Kidney capillary endothelial cell (primary cell): ENCODE measurements at regions not wholly inside any gene's neighbourhood (a gene's known extent, or its start where the extent isn't known, plus 50 kb on each side); places are given as distances from the start of the nearest gene placed in this dataset.

Experiments used
- DNase-seq: peaks from one replicate; pipeline ENCODE4 v3.0.0-alpha.2; 2018; ENCODE audit warnings: low spot score

DNA sequence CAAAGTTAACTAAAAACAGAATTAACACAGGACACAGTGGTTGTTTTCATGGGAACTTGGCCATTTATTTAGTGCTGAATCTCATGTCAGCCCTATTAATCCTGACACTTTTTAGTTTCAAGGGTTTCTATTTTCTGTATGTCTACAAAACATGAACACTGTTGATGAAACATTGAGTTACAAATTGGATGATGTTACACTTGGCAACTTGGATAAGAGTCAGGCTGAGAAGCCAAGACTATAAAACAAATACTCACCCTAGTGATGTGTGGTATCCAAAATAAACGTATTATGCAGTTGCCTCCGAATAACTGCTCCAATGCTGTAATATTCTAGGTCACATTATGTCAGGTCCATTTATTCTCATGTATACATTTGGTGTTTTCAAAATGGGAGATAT, 349.6 kb downstream of the ZIC1 start:
- DNase-seq: no peak

DNA sequence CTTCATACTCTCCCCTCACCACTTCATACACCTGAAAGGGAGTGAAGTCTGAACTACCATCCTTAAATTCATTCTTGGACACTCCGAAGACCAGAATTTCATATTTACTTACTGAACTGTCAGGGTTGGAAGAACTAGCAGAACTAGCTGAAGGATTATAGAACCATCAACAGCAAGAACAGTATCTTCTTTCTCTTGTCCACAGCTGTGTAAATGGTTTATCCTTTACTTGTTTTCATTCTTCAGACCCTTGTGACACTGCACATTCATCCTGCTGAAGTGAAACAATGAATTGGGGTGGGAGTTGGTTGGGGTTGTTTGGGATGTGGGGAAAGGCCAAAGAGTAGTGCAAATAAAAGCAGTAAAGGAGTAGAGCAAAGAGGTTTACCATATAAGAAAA, 350.9 kb downstream of the ZIC1 start:
- no peak for DNase-seq

DNA sequence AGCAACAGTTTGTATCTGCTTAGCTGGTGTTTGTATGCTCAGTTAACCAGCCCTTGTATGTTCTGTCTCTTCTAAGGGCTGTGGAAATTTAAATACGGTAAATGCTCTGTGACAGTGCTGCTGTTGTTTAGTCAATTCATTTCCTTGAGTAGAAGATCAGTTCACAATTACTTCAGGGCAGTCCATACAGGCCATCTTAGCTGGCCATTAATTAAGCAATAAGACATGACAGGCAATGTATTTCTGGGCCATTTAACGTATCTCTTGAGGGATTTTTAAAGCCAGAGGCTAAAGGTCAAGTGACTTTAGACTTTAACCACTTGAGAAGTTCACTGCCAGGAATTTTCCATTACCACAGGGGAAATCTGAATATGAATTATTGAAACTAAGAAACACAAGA, 351.8 kb downstream of the ZIC1 start:
- no peak for DNase-seq

DNA sequence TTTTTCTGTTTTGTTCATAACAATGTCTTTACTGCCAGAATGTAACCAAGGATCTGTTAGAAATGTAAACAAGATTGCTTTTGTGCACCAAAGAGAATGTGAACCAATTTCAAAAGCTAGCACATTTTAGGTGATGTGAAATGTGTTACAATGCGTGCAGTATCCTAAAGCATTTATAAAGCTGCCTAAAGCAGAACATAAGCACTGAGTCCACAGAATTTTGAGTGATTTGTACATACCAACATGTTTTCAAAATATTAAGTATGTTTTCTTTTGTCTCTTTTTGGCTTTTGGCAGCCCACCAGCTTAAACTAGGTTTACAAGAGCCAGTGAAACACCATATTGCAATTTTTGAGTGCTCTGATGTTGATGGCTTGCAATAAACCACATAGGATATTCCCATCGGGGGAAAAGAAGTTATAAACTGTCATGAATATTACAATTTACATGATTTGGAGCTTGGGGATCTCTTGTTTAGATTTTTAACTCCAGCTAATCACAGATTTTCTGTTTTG, 364.0 kb downstream of the ZIC1 start:
- DNase-seq: no peak

DNA sequence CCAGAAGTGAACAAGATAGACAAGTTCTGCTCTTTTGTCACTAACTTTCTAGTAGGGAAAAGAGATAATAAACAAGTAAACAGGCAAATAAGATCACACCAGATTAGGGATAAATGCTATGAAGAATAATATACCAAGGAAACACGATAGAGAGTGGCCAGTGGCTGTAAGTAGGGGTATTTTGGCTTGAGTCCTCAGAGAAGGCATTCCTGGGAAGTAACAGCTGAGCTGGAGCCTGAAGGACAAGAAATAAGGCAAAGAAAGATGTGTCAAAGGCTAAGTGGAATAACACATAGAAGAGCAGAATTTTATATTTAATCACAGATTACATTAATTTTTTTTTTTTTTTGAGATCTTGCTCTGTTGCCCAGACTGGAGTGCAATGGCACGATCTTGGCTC, 366.2 kb downstream of the ZIC1 start:
- no peak for DNase-seq

DNA sequence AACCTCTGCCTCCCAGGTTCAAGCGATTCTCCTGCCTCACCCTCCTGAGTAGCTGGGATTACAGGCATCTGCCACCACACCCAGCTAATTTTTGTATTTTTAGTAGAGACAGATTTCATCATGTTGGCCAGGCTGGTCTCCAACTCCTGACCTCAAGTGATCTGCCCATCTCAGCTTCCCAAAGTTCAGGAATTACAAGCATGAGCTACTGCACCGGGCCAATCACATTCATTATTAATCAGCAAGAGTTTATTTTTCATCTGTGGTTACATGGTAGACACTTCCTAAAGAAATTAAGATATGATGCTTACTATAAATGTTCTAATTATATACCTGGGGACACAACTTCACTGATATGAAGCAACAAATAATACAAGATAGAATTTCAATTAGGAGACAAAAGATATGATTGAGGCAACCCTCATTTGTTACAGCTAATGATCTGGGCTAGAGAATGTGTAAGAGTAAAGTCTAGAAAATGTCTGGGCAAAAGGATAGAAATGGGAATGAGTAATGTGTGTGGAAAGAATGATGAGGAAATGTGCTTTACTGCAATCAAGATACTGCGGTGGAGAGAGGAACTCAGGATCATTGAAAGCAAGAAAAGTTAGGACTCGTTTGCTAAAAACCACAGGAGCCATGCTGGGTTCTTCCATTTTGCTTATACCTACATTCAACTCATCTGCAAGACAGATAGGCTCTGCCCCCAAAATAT, 366.8 kb downstream of the ZIC1 start:
- no peak for DNase-seq

DNA sequence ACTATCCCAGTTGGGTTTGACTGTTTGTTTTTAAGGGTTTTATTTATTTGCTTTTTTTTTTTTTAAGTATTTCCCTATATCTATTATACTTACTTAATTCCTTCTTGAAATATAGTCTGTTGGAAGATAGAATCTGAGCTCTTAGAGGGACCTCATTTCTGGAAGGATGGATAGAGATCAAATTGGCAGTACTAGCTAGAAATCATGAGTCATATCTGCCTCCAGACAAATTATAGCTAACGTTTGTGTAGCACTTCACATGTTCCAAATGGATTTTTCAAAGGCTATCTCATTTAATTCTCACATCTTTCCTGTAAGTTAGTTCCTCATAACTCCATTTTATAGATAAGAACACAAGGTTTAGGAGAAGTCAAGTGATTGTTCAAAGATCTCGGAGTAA, 384.7 kb downstream of the ZIC1 start:
- no peak for DNase-seq

DNA sequence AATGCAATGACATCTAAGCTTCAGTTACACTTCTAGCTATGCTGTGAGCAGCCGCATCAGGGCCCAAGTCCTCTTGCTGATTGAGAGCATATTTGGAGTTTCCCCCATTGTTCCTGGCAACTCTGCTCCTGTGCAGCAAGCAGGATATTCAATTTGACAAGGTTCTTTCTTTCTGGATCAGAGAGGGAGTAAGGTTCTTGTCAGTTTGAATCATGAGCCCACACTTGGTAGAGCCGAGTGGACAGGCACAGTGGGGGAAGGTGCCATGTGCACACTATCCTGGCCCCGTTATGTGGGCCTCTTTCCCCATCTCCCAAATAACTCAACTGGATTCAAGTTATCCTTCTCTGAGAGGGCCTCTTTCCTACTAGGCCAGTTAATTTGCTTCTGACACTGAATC, 385.4 kb downstream of the ZIC1 start:
- no peak for DNase-seq

DNA sequence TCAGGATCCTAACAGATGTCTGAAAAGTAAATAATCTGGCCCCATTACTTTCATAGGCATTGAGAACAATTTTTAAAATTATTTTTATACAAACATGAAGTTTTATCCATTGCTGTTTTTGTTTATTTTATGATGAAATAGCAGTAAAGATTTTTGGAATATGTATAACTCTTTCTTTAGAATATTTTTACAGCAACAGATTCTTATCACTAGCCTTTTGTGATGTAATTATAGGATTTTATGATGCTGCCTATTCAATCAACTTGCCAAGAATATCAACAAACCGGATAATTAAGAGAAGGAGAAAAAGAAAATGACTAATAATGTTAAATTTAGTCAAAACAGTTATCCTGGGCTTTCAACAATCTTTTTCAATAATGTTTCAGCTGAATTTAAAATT, 386.3 kb downstream of the ZIC1 start:
- no peak for DNase-seq

DNA sequence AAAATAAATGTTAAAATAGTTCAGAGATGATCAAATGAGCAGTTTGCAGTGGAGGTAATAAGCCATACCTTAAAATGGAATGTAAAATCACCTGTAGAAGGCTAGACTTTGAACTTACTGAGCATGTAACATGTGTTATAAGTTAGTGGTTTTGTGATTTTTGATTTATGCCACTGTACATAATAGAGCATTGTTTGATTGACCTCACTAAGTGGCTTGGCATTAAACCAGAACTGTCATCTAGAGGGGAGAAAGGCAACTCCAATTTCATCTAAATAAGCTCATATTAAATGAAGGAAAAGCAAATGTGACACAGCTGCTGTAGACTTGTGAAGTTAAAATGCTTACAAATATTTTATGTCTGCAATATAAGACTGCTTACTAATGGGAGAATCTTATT, 387.9 kb downstream of the ZIC1 start:
- no peak for DNase-seq

DNA sequence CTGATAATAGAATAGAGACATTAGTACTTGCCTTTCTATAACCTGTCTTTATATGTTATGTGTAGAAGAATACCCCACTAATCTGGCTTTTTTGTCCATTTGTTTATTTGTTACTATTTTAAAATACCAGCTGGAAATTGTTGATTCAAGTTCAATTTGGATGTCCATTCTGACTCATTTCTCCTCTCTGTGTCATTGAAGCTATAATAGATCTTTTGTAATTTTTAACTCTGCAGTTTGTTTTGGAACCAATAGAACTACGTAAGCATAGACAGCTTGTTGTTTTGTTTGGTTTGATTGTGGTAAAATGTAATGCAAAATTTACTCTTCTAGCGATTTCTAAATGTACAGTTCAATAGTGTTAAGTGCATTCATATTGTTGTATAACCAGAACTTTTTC, 390.4 kb downstream of the ZIC1 start:
- no peak for DNase-seq

DNA sequence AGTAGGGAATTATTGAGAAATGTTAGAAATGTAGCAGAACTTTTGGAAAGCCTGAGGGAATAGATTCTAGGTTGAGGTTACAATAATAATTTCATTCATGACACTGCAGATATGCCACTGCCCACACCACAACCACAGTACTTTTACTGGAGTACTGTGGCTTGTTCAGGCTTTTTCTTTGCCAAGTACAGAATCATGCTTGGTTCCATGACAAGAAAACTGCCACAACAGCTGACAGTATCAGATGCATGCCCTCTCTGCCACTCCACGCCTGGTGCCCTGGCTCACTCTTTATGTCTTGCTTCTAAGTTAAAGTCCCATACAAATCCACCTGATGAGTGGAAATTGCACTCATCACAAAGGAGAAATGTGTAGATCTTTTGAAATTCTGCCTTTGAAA, 398.6 kb downstream of the ZIC1 start:
- no peak for DNase-seq

DNA sequence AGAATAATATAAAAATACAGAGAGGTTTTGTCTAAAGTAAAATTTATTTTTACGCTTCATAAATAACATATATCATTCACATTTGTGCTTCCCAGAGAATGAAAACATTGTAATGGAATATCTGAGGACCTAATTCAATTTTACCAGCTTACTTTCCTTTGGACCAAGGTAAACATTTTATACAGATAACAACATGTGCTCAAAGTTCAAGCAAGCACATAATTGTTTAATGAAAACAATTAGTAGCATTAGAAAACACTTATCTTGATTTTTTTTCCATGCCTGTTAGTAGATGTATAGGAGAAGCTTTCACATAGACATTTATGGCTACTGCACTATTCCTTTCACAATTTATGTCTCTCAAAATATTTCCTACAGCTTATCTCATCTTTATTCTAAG, 400.0 kb downstream of the ZIC1 start:
- no peak for DNase-seq

DNA sequence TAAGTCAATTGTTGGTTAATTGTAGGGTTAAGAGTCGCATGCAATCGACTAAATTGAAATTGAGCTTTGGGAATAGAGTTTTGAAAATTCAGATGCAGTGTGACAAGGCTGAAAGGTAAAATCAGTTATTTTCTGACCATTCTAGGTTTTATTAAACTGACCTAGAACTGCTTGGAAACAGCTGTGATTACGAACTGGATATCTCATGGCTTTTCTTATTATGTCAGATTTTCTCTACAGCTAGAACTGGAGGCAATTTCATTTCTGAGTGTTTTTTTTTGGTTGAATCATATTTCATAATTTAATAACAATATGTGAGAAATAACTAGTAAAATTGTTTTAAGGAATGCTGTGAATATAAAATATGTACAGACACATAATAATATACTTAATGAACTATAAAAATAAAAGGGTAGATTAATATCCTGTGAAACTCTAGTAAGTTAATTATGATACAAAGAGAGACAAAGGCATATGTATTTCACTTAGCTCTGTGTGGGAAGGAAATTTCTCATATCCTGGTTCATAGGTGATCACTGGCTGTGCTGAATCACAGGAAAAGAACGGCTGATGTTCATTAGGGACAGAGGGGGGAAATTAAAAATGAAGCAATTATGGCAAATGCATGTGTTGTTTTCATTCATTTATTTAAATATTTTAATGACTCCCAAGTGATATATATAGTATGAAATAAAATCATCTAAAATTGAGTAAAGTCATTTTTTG, 403.2 kb downstream of the ZIC1 start:
- DNase-seq: peak; percentile 87

DNA sequence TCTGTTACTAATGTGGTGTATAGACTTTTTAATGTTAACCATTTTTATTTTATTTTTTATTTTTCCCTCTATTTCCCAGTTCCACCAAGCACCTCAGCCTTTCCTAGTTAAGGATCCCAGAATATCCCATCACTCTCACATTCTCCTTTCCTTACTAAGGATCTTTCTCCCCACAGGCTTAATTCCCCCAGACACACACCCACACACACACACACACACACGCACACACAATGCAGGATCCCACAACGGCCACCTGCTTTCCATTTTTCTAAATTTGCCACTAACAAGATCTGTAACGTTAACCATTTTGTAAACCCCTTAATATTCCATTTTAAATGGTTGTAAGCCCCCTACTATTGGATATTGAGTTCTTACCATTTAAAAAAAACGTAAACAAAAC, 404.1 kb downstream of the ZIC1 start:
- no peak for DNase-seq

DNA sequence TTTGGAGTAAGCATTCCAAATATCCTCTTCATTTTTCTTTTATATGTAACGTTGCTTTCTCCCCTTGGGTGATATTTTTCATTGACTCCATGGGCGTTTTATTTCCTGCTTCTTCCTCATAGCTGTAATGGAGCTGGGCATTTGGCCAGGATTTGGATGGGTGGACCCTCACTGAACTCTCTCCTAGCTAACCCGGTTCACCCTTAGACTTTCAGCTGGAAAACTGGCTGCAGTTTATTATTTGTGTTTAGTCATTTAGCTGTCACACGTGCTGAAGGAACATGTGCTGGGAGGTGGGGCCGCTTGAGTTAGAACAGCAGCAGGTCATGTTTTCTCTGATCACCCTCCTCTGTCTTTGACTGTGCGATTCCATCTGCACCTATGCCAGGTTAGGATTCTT, 407.6 kb downstream of the ZIC1 start:
- peak; percentile 48 for DNase-seq

DNA sequence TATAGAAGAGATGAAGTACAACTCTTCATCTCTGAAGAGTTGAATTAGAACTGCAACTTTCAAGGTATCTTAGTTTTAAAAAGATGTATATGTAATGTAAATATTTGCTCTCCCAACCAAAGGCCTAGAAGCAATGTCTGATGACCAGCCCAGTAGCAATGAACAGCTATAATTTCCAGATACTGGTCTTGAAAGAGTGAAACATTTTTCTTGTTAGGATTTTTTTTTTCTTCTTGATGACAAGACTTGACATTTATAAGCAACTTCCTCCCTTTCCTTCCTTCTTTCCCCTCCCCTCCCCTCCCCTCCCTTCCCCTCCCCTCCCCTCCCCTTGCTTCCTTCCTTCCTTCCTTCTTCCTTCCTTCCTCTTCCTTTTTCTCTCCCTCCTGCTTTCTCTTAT, 423.4 kb downstream of the ZIC1 start:
- DNase-seq: no peak

DNA sequence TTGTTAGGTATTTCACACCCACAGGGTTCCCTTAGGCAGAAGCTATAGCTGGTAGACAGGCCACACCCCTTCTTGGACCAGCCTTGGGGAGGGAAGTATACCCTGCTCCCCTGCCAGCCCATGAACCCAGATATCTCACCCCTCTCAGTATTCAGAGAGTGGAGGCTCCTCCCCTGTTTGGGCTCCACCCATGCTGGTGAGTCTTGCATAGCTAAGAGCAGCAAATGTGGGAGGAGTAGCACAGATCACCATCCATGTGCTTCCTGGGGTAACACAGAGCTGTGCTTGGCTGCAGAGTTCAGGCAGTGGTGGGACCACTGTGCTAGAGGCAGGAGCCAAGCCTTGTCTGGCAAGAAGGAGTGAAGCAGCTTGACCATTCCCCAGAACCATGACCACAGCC, 427.2 kb downstream of the ZIC1 start:
- DNase-seq: no peak

DNA sequence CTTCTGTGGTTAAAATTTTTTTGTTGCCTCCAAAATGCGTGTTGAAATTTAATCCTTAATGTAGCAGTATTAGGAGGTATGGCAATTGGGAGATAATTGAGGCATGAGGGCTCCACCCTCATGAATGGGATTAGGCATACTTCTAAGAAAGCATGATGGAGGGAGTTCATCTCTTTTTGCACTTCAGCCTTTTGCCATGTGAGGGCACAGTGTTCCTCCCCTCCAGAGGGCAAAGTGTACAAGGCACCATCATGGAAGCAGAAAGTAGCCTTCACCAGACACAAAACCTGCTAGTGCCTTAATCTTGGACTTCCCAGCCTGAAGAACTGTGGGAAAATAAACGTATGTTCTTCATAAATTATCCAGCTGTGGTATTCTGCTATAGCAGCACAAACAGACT, 429.5 kb downstream of the ZIC1 start:
- no peak for DNase-seq

DNA sequence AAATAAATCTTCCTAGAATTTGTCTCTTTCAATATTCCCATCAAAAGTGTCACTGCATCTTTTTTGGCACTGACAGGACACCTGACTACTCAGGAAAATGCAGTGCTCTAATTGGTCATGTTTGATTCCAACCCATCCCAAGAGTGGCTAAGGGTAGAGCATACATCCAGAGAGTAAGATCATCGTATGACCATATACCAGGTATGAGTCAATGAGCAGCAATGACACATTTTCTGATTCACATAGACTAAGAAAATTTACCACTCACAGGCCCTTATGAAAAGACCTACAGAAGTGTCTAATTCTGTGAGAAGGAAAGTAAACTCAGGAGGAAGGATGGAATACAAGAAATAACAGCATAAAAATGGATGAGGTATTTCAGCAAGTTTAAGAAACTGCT, 434.2 kb downstream of the ZIC1 start:
- DNase-seq: no peak

DNA sequence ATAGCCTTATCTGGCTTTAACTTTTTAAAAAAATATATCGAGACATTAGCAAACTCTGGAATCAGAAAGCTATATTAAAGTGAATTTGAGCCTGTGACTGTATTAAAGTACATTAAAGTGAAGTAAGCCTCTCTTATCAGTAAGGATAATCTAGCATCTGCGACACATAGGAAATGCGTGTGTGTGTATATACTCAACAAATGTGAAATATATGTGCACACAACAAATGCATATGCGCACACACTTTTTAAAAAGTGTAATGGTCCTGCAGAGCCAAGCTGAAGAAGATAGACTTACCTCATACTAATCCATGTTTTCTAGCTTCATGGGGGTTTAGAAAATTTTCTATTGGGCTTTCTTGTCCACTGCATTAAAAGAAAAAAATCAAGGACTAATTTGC, 437.1 kb downstream of the ZIC1 start:
- no peak for DNase-seq

DNA sequence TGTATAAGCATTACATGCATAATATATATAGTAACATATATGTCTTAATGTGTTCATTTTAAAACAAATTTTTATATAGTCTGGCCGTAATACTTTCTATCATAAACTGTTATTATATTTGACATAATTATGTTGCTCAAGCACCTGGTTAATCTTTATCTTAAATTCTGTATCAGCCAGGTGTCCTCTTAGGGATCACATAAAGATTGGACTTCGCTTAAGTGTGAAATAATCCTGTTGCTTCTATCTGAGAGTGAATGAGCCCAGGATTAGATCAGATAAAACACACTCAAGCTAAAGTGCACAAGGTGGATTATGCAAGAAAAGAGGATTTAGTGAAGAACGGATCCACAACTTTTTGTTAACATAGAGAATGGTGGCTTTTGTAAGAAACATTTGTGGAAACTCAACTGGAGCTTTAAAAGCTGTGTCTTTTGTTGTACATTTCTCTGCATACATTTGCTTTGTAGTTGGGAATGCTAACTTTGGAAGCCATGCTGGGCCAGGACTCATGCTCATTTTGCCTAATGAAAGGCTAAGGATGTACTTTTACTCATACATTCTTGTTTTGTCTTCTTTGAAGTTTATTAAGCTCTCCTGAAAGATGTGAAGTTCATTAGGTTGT, 437.8 kb downstream of the ZIC1 start:
- DNase-seq: no peak

DNA sequence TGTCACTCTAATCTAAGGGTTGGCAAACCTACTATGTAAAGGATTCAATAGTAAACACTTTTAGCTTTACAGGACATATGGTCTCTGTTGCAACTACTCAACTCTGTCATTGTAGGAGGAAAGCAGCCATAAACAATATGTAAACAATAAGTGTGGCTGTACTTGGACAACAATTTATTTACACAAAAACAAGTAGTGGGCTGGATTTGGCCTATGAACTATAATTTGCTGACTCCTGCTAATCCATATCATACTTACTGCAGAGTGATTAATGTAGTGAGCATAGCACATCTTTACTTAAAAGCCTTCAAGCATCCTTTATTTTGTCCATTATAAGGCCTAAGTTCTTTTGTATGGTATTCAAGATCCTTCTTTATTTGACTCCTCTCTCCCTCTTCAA, 441.9 kb downstream of the ZIC1 start:
- DNase-seq: no peak
